ENCODE measurements at regions not wholly inside any gene's neighbourhood (a gene's known extent, or its start where the extent isn't known, plus 50 kb on each side); places are given as distances from the start of the nearest gene placed in this dataset.

GRCh38 chr12:38969706-38970105 is 64.3 kb upstream of the CPNE8 start (continued):
- no peak for TF ChIP-seq IRF3 (IDR thresholded peaks at IDR 0.05; ENCODE audit: low read depth, low read length)
- TF ChIP-seq TCF12 (IDR thresholded peaks at IDR 0.05), result no peak
- TF ChIP-seq MEF2A (IDR thresholded peaks at IDR 0.05; ENCODE audit: borderline replicate concordance, low read depth), result no peak
- no peak for TF ChIP-seq TAF1 (IDR thresholded peaks at IDR 0.05; ENCODE audit: borderline replicate concordance, low read depth, low read length)
- no peak for TF ChIP-seq ZBTB33 (IDR thresholded peaks at IDR 0.05; ENCODE audit: borderline replicate concordance, low read depth)

- Histone ChIP-seq H3K4me1 (ENCODE audit: control insufficient read depth in 1 of 2, insufficient read depth in 2 of 2, low read depth in 1 of 2, low read length in 1 of 2) (no peaks in the 10 kb centered on the region), H3K4me3 (ENCODE audit: low read depth in 2 of 2, low read length in 1 of 2) (no peak overlapping the region), H3K4me2 (no peak overlapping the region), H3F3A (replicated peaks; ENCODE audit: insufficient read depth) (no peaks in the 10 kb centered on the region), H2AFZ (ENCODE audit: low read depth) (no peak overlapping the region), H3K27ac (ENCODE audit: low read depth in 2 of 2, low read length in 1 of 2) (no peak overlapping the region), H3K27me3 (ENCODE audit: insufficient read depth) (no peaks in the 10 kb centered on the region), H3K36me3 (replicated peaks in 1 of 2; ENCODE audit: control insufficient read depth in 1 of 2, insufficient read depth in 2 of 2, low read length in 1 of 2) (no peaks in the 10 kb centered on the region), H3K9me2 (no peaks in the 10 kb centered on the region), H3K9ac (no peak overlapping the region), H4K20me1 (ENCODE audit: insufficient read depth) (no peaks in the 10 kb centered on the region), H3K9me3 (no peaks in the 10 kb centered on the region), H3K79me2 (ENCODE audit: insufficient read depth) (no peaks in the 10 kb centered on the region)
- ChIA-PET CTCF (interaction anchor here (1.4 kb wide), 1 partner anchor 15 kb away, joined by 5 read pairs; no protein-coding TSS in a partner anchor), POLR2A (no interaction called here)
- 78% methylated on average over 5 of the region's 5 CpGs for WGBS (ENCODE audit: low lambda C conversion rate)
- DNase-seq, result no peak
- TF ChIP-seq IRF3 (IDR thresholded peaks at IDR 0.05; ENCODE audit: low read depth, low read length), result no peak
- no peak for TF ChIP-seq ELF1 (IDR thresholded peaks at IDR 0.05)
- TF ChIP-seq EP300 (IDR thresholded peaks at IDR 0.05; ENCODE audit: borderline replicate concordance in 1 of 2, low read depth in 1 of 2, low read length in 1 of 2), result no peak
- no peak for TF ChIP-seq NFIC (IDR thresholded peaks at IDR 0.05; ENCODE audit: borderline replicate concordance)
- TF ChIP-seq USF2 (IDR thresholded peaks at IDR 0.05; ENCODE audit: borderline replicate concordance, low read depth, low read length), result no peak
- no peak for TF ChIP-seq SIN3A (IDR thresholded peaks at IDR 0.05; ENCODE audit: borderline replicate concordance, low read depth, low read length)
- TF ChIP-seq PBX3 (IDR thresholded peaks at IDR 0.05), result no peak
- no peak for TF ChIP-seq YY1 (IDR thresholded peaks at IDR 0.05; ENCODE audit: low read depth)
- no peak for TF ChIP-seq RXRA (IDR thresholded peaks at IDR 0.05; ENCODE audit: borderline replicate concordance, low read depth)
- no peak for TF ChIP-seq TEAD4 (IDR thresholded peaks at IDR 0.05; ENCODE audit: borderline replicate concordance, insufficient read depth)
- TF ChIP-seq REST (IDR thresholded peaks at IDR 0.05; ENCODE audit: low read depth, low read length), result no peak
- TF ChIP-seq FOXM1 (IDR thresholded peaks at IDR 0.05; ENCODE audit: low read depth), result no peak
- TF ChIP-seq ZBTB33 (IDR thresholded peaks at IDR 0.05; ENCODE audit: borderline replicate concordance, low read depth), result no peak
- TF ChIP-seq SMC3 (IDR thresholded peaks at IDR 0.05; ENCODE audit: low read depth, low read length), result no peak
- TF ChIP-seq GABPA (IDR thresholded peaks at IDR 0.05; ENCODE audit: low read depth), result no peak
- no peak for TF ChIP-seq MEF2A (IDR thresholded peaks at IDR 0.05; ENCODE audit: borderline replicate concordance, low read depth)
These were observed 56.3 kb upstream of the CPNE8 start for GRCh38 chr12:38961683-38962082.

Measured in SK-N-SH (cell line).